A549 (cell line): ENCODE measurements at regions not wholly inside any gene's neighbourhood (a gene's known extent, or its start where the extent isn't known, plus 50 kb on each side); places are given as distances from the start of the nearest gene placed in this dataset.

Source experiments
- ESRRA ChIP-seq: fragments of 150-350 bp; IDR thresholded peaks from 2 replicates; pipeline ENCODE4 v1.6.1; 2014; ENCODE audit warnings: mild to moderate bottlenecking, low read length, borderline replicate concordance
- HDAC2 ChIP-seq: fragments of 200-600 bp; sonication (generic); IDR thresholded peaks from 2 replicates; pipeline ENCODE4 v1.6.1; 2016
- HOXB5 ChIP-seq: fragments of 250-450 bp; sonication (Bioruptor Pico); IDR thresholded peaks from 2 replicates; pipeline ENCODE4 v1.5.0; 2020; ENCODE audit warnings: mild to moderate bottlenecking, moderate library complexity
- POLR2A ChIP-seq: IDR thresholded peaks from 2 replicates; pipeline ENCODE4 v1.6.1; 2012; ENCODE audit warnings: mild to moderate bottlenecking, low read length
- POLR2AphosphoS2 ChIP-seq: conservative IDR thresholded peaks from 2 replicates; pipeline ENCODE4 v1.6.1; 2012; ENCODE audit warnings: low read length, improper control_type of control experiment, inconsistent platforms
- RCOR1 ChIP-seq: fragments of 150-350 bp; IDR thresholded peaks from 2 replicates; pipeline ENCODE4 v1.6.1; 2014; ENCODE audit warnings: antibody characterized with exemption, low read length, low read depth
- SMC3 ChIP-seq: fragments of >200 bp; sonication (Bioruptor Twin); formaldehyde crosslinking; IDR thresholded peaks from 3 replicates; pipeline ENCODE4 v1.6.1; 2018; ENCODE audit warnings: inconsistent platforms
- TP53 ChIP-seq: fragments of 250-450 bp; sonication (Bioruptor Pico); IDR thresholded peaks from 2 replicates; pipeline ENCODE4 v1.5.0; 2021; ENCODE audit warnings: mild to moderate bottlenecking, moderate library complexity
- ZC3H11A ChIP-seq: fragments of 450-650 bp; IDR thresholded peaks from 2 replicates; pipeline ENCODE4 v1.6.1; 2014; ENCODE audit warnings: antibody characterized with exemption, mild to moderate bottlenecking
- ZFP36 ChIP-seq: fragments of 450-650 bp; IDR thresholded peaks from 2 replicates; pipeline ENCODE4 v1.6.1; 2014; ENCODE audit warnings: borderline replicate concordance; ENCODE audit not compliant: partially characterized antibody
- TF ChIP-seq, protein P1 (sequence below): fragments of >200 bp; sonication (Bioruptor Twin); formaldehyde crosslinking; IDR thresholded peaks from 3 replicates; pipeline ENCODE4 v1.5.1; 2016
- TF ChIP-seq, protein P2 (sequence below): fragments of 250-450 bp; sonication (Bioruptor Pico); IDR thresholded peaks from 2 replicates; pipeline ENCODE4 v1.5.0; 2020; ENCODE audit warnings: low read depth, mild to moderate bottlenecking, moderate library complexity
- TF ChIP-seq, protein P3 (sequence below): IDR thresholded peaks from 2 replicates; pipeline ENCODE4 v1.6.1; 2012; ENCODE audit warnings: low read depth, borderline replicate concordance
- TF ChIP-seq, protein P4 (sequence below): IDR thresholded peaks from 2 replicates; pipeline ENCODE4 v1.6.1; 2012

DNA sequence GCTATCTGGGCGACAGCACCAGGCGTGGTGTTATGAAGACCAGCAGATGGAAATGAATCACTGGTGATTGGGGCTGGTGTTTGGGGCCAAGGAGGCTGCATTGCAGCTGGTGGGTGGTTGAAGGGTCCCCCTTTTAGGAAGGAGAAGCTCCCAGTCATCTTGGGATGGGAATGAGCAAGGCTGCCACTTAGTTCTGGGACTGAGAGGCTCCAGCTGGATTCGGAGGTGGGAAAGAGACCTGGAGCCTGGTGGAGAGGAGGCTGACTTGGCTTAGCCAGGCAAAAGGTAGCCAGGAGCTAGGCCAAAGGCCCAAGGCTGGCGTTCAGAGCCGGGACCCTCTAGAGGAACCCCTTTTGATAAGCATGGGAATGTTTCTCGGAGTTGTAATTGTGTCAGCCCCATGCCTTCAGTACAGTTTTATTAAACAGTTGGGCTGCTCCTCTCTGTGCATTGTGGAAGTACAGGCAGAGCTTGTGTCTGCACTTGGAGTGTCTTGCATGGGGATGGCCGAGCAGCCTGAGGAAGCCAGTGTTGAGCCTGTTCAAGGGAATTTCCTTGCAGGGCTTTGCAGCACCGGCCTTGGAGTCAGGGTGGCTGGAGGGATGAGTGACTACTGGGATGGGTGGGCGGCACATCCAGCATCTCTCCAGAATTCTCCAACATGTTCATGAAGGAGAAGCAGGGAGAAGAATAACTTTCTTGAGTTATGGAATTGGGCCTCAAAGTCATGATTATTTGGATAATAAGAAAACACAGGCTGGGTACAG, 234.9 kb downstream of the BAMBI start:
- no peak for TF ChIP-seq RCOR1
- TF ChIP-seq, protein P1, sequence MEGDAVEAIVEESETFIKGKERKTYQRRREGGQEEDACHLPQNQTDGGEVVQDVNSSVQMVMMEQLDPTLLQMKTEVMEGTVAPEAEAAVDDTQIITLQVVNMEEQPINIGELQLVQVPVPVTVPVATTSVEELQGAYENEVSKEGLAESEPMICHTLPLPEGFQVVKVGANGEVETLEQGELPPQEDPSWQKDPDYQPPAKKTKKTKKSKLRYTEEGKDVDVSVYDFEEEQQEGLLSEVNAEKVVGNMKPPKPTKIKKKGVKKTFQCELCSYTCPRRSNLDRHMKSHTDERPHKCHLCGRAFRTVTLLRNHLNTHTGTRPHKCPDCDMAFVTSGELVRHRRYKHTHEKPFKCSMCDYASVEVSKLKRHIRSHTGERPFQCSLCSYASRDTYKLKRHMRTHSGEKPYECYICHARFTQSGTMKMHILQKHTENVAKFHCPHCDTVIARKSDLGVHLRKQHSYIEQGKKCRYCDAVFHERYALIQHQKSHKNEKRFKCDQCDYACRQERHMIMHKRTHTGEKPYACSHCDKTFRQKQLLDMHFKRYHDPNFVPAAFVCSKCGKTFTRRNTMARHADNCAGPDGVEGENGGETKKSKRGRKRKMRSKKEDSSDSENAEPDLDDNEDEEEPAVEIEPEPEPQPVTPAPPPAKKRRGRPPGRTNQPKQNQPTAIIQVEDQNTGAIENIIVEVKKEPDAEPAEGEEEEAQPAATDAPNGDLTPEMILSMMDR = no peak
- no peak for TF ChIP-seq SMC3
- TF ChIP-seq ZFP36 = no peak
- TF ChIP-seq, protein P2, sequence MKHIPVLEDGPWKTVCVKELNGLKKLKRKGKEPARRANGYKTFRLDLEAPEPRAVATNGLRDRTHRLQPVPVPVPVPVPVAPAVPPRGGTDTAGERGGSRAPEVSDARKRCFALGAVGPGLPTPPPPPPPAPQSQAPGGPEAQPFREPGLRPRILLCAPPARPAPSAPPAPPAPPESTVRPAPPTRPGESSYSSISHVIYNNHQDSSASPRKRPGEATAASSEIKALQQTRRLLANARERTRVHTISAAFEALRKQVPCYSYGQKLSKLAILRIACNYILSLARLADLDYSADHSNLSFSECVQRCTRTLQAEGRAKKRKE (CRISPR knock-in tag) = no peak
- no peak for TF ChIP-seq POLR2A
- TF ChIP-seq TP53 (CRISPR knock-in tag) = no peak
- TF ChIP-seq POLR2AphosphoS2 = no peak
- no peak for TF ChIP-seq ZC3H11A
- TF ChIP-seq, protein P3, sequence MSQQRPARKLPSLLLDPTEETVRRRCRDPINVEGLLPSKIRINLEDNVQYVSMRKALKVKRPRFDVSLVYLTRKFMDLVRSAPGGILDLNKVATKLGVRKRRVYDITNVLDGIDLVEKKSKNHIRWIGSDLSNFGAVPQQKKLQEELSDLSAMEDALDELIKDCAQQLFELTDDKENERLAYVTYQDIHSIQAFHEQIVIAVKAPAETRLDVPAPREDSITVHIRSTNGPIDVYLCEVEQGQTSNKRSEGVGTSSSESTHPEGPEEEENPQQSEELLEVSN = no peak
- no peak for TF ChIP-seq ESRRA
- no peak for TF ChIP-seq HOXB5
- TF ChIP-seq, protein P4, sequence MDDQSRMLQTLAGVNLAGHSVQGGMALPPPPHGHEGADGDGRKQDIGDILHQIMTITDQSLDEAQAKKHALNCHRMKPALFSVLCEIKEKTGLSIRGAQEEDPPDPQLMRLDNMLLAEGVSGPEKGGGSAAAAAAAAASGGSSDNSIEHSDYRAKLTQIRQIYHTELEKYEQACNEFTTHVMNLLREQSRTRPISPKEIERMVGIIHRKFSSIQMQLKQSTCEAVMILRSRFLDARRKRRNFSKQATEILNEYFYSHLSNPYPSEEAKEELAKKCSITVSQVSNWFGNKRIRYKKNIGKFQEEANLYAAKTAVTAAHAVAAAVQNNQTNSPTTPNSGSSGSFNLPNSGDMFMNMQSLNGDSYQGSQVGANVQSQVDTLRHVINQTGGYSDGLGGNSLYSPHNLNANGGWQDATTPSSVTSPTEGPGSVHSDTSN = no peak
- no peak for TF ChIP-seq HDAC2
